Astrocyte (in vitro differentiated cells and primary cell): ENCODE measurements at regions not wholly inside any gene's neighbourhood (a gene's known extent, or its start where the extent isn't known, plus 50 kb on each side); places are given as distances from the start of the nearest gene placed in this dataset.
"Not testable (repeated sequence)": the region's sequence is repeated elsewhere in the genome, so short reads cannot be mapped to it uniquely, and the experiment has no call there.

Experiments
- DNase-seq: peaks from one replicate; pipeline ENCODE4 v3.0.0-alpha.2; 2010; ENCODE audit warnings: low read depth
- FAIRE-seq: peaks from 2 replicates; lab custom pipeline; 2011; peaks lifted over from hg19 to GRCh38; lab: Jason Lieb, UNC
- H2AFZ ChIP-seq: 2 replicates; pipeline ENCODE4 v1.6.0; 2012; ENCODE audit warnings: low read depth, low read length, inconsistent platforms
- H3K27ac ChIP-seq: 2 replicates; pipeline ENCODE4 v1.5.1; 2011; ENCODE audit warnings: low read depth, low read length, inconsistent platforms
- H3K27me3 ChIP-seq: 2 replicates; pipeline ENCODE4 v1.6.0; 2011; ENCODE audit warnings: low read length, inconsistent platforms; ENCODE audit not compliant: insufficient read depth
- H3K36me3 ChIP-seq: 2 replicates; pipeline ENCODE4 v1.5.1; 2011; ENCODE audit warnings: low read length, inconsistent platforms; ENCODE audit not compliant: insufficient read depth
- H3K4me1 ChIP-seq: 2 replicates; pipeline ENCODE4 v1.5.1; 2011; ENCODE audit warnings: low read length, inconsistent platforms; ENCODE audit not compliant: insufficient read depth
- H3K4me2 ChIP-seq: 2 replicates; pipeline ENCODE4 v1.6.0; 2012; ENCODE audit warnings: low read length, inconsistent platforms
- H3K4me3 ChIP-seq: 2 replicates; pipeline ENCODE4 v1.5.1; 2011; ENCODE audit warnings: low read depth, mild to moderate bottlenecking, low read length, inconsistent platforms; ENCODE audit not compliant: insufficient read depth
- H3K79me2 ChIP-seq: 2 replicates; pipeline ENCODE4 v1.6.0; 2012; ENCODE audit warnings: mild to moderate bottlenecking, low read length, inconsistent platforms; ENCODE audit not compliant: insufficient read depth
- H3K9ac ChIP-seq: 2 replicates; pipeline ENCODE4 v1.6.0; 2012; ENCODE audit warnings: mild to moderate bottlenecking, low read length, inconsistent platforms
- H3K9me3 ChIP-seq: 2 replicates; pipeline ENCODE4 v1.5.1; 2012; ENCODE audit warnings: low read depth, mild to moderate bottlenecking, low read length, inconsistent platforms; ENCODE audit not compliant: insufficient read depth
- H4K20me1 ChIP-seq: 2 replicates; pipeline ENCODE4 v1.6.0; 2012; ENCODE audit warnings: low read length, inconsistent platforms; ENCODE audit not compliant: insufficient read depth
- H3K27ac Mint-ChIP-seq: one replicate; pipeline ENCODE4 v1.8.0; 2021; ENCODE audit warnings: mild to moderate bottlenecking, mixed read lengths; ENCODE audit not compliant: unreplicated experiment
- H3K27me3 Mint-ChIP-seq: one replicate; pipeline ENCODE4 v1.8.0; 2021; ENCODE audit warnings: low read depth, mixed read lengths; ENCODE audit not compliant: unreplicated experiment
- H3K36me3 Mint-ChIP-seq: one replicate; pipeline ENCODE4 v1.8.0; 2021; ENCODE audit warnings: low read depth, mixed read lengths; ENCODE audit not compliant: unreplicated experiment
- H3K4me1 Mint-ChIP-seq: one replicate; pipeline ENCODE4 v1.8.0; 2021; ENCODE audit warnings: low read depth, mixed read lengths; ENCODE audit not compliant: unreplicated experiment
- H3K4me3 Mint-ChIP-seq: one replicate; pipeline ENCODE4 v1.8.0; 2021; ENCODE audit warnings: mild to moderate bottlenecking, moderate library complexity, mixed read lengths; ENCODE audit not compliant: unreplicated experiment
- H3K9me3 Mint-ChIP-seq: one replicate; pipeline ENCODE4 v1.8.0; 2021; ENCODE audit warnings: mild to moderate bottlenecking, mixed read lengths; ENCODE audit not compliant: unreplicated experiment
- EZH2 ChIP-seq: IDR thresholded peaks from 2 replicates; pipeline ENCODE4 v1.6.1; 2012; ENCODE audit warnings: mild to moderate bottlenecking, low read length, inconsistent platforms; ENCODE audit not compliant: insufficient read depth
- TF ChIP-seq, protein P1 (sequence below): IDR thresholded peaks from 2 replicates; pipeline ENCODE4 v1.5.1; 2011; ENCODE audit warnings: low read depth, mild to moderate bottlenecking, inconsistent platforms, low read length, moderate library complexity; ENCODE audit not compliant: insufficient read depth

DNA sequence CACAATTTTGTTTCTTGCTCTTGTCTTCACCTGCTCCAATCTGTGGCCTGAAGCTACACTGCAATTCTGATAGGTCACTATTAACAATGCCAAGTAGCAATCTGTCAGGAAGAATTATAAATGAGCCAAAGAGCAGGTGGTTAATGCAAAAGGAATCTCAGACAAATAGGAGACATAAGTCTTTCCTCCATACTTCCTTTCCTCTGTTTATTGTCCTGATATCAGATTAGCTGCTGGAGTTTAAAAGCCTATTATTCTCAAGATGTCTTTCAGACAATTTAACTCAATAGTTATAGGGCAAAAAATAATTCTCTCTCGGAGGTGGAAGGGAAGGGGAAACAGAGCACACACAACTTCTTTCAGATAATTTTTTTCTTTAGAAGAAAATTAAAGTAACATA lies 491.6 kb downstream of the MFSD1 start:
- Mint-ChIP-seq H3K4me1 (no peaks in the 10 kb centered on the region), H3K36me3 (no peaks in the 10 kb centered on the region), H3K9me3 (no peaks in the 10 kb centered on the region), H3K4me3 (no peak overlapping the region), H3K27me3 (peaks cover 5% of the 10 kb centered on the region), H3K27ac (no peak overlapping the region)
- H3K4me3 ChIP-seq: no peak overlapping the region
- peaks cover 2% of the 10 kb centered on the region for H3K9me3 ChIP-seq
- peaks cover 2% of the 10 kb centered on the region for H3K27me3 ChIP-seq
- no peak overlapping the region for H3K9ac ChIP-seq
- no peaks in the 10 kb centered on the region for H3K79me2 ChIP-seq
- H3K36me3 ChIP-seq: no peaks in the 10 kb centered on the region
- no peak overlapping the region for H3K27ac ChIP-seq
- H3K4me1 ChIP-seq: no peaks in the 10 kb centered on the region
- no peak for TF ChIP-seq EZH2
- TF ChIP-seq, protein P1, sequence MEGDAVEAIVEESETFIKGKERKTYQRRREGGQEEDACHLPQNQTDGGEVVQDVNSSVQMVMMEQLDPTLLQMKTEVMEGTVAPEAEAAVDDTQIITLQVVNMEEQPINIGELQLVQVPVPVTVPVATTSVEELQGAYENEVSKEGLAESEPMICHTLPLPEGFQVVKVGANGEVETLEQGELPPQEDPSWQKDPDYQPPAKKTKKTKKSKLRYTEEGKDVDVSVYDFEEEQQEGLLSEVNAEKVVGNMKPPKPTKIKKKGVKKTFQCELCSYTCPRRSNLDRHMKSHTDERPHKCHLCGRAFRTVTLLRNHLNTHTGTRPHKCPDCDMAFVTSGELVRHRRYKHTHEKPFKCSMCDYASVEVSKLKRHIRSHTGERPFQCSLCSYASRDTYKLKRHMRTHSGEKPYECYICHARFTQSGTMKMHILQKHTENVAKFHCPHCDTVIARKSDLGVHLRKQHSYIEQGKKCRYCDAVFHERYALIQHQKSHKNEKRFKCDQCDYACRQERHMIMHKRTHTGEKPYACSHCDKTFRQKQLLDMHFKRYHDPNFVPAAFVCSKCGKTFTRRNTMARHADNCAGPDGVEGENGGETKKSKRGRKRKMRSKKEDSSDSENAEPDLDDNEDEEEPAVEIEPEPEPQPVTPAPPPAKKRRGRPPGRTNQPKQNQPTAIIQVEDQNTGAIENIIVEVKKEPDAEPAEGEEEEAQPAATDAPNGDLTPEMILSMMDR: no peak
- H3K4me2 ChIP-seq: no peak overlapping the region
- H4K20me1 ChIP-seq: no peaks in the 10 kb centered on the region
- H2AFZ ChIP-seq: no peak overlapping the region
- FAIRE-seq (no peak), DNase-seq (no peak)

DNA sequence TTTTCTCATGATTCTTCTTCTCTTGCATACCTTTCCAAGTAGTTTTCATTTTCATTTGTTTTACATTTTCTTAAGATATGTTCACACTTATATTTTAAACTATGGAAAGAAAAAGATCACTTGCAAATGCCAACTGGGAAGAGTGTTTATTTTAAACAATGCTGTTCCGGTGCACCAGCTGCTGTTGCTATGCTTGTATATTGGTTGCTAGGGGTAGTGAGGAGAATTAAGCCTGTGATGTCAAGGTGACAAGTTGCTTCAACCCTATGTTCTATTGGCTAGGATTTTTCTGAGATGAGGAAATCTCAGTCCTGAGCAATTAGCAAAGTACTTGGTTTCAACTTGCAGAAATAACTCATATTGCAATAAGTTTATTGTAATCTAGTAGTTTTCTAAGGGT lies 500.1 kb downstream of the MFSD1 start:
- Histone ChIP-seq H3K79me2 (no peaks in the 10 kb centered on the region), H2AFZ (no peak overlapping the region), H3K27ac (no peak overlapping the region), H3K4me2 (no peak overlapping the region), H3K36me3 (no peaks in the 10 kb centered on the region), H3K27me3 (peaks cover 2% of the 10 kb centered on the region), H3K4me1 (no peaks in the 10 kb centered on the region), H4K20me1 (no peaks in the 10 kb centered on the region), H3K4me3 (no peak overlapping the region), H3K9ac (no peak overlapping the region), H3K9me3 (no peaks in the 10 kb centered on the region)
- TF ChIP-seq, protein P1: no peak
- no peak for TF ChIP-seq EZH2
- DNase-seq: no peak
- no peak for FAIRE-seq
- Mint-ChIP-seq H3K27me3 (no peaks in the 10 kb centered on the region), H3K4me1 (no peaks in the 10 kb centered on the region), H3K27ac (no peak overlapping the region), H3K9me3 (peaks cover 2% of the 10 kb centered on the region), H3K4me3 (no peak overlapping the region), H3K36me3 (no peaks in the 10 kb centered on the region)

DNA sequence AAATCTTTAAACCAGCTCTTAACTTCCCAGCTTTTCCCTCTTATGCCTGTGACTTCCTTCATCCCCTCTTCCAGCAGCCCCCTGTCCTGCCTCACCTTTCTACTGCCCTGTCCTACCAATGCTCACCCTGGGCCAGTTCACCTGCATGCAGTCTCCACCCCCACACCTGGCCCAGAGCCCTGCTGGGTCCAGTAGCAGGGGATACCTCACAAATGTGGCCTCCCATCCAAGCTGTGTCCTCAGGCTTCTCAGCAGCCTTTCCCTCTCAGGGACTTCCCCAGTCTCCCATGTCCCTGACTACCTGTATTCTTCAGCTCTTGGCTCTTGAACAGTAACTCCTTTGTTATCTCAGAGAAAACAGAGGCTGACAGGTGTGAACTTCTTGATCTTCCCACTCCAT lies 503.2 kb downstream of the MFSD1 start:
- H3K27ac Mint-ChIP-seq: no peak overlapping the region
- DNase-seq (no peak), FAIRE-seq (no peak)
- H3K36me3 ChIP-seq: no peaks in the 10 kb centered on the region
- H3K4me1 Mint-ChIP-seq: no peaks in the 10 kb centered on the region
- no peak overlapping the region for H3K9ac ChIP-seq
- no peaks in the 10 kb centered on the region for H3K27me3 Mint-ChIP-seq
- H3K4me3 ChIP-seq: no peak overlapping the region
- H3K4me3 Mint-ChIP-seq: no peak overlapping the region
- no peak overlapping the region for H3K4me2 ChIP-seq
- peaks cover 2% of the 10 kb centered on the region for H3K9me3 Mint-ChIP-seq
- H3K36me3 Mint-ChIP-seq: no peaks in the 10 kb centered on the region
- H3K79me2 ChIP-seq: no peaks in the 10 kb centered on the region
- no peaks in the 10 kb centered on the region for H3K27me3 ChIP-seq
- H3K27ac ChIP-seq: no peak overlapping the region
- H2AFZ ChIP-seq: no peak overlapping the region
- H3K4me1 ChIP-seq: no peaks in the 10 kb centered on the region
- no peak for TF ChIP-seq EZH2
- TF ChIP-seq, protein P1: no peak
- H3K9me3 ChIP-seq: no peaks in the 10 kb centered on the region
- no peaks in the 10 kb centered on the region for H4K20me1 ChIP-seq

- not testable (repeated sequence) for H3K27me3 Mint-ChIP-seq, H4K20me1 ChIP-seq, H3K9me3 ChIP-seq, H3K4me2 ChIP-seq, H3K4me3 ChIP-seq, H3K36me3 ChIP-seq, H3K4me1 Mint-ChIP-seq, H3K79me2 ChIP-seq, H3K27ac ChIP-seq, H3K36me3 Mint-ChIP-seq, DNase-seq, H3K27ac Mint-ChIP-seq, FAIRE-seq, H2AFZ ChIP-seq, H3K4me3 Mint-ChIP-seq, H3K27me3 ChIP-seq, H3K4me1 ChIP-seq, H3K9ac ChIP-seq, H3K9me3 Mint-ChIP-seq
These were observed 514.9 kb downstream of the MFSD1 start for GRCh38 chr3:159316706-159317105.
